ENCODE measurements at regions not wholly inside any gene's neighbourhood (a gene's known extent, or its start where the extent isn't known, plus 50 kb on each side); places are given as distances from the start of the nearest gene placed in this dataset.

DNA sequence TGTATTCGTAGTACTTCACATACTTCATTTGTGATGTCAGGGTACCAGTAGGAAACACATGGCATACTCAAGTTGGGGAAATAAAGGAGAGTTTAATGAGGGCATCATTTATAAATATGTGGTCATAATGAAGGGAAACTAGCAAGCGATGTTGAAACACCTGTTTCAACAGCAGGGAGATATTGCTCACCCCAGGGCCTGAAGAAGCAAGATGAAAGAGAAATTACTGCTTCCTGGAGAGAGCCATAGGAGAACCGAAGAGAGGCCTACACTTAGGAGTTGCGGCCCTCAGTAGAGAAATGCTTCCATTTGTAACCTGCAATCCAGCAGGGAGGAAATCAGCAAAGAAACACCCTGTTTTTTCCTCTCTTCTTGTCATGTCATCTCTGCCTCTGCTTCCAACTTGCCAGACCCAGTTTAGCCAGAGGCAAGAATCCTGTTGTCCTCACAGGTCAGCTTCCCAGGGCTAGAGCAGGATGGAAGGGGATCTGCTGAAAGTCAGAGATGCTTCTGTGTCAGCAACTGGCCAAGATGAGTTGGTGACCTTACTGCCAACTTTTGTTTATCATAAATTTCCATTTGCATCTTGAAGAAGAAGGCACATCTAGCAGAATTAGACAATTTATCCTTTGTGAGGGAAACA lies 67.6 kb upstream of the TSPAN2 start:
- TF ChIP-seq EZH2 (IDR thresholded peaks at IDR 0.05; ENCODE audit: borderline replicate concordance, low read depth, low read length, poor library complexity, severe bottlenecking): no peak
- TF ChIP-seq, protein P1, sequence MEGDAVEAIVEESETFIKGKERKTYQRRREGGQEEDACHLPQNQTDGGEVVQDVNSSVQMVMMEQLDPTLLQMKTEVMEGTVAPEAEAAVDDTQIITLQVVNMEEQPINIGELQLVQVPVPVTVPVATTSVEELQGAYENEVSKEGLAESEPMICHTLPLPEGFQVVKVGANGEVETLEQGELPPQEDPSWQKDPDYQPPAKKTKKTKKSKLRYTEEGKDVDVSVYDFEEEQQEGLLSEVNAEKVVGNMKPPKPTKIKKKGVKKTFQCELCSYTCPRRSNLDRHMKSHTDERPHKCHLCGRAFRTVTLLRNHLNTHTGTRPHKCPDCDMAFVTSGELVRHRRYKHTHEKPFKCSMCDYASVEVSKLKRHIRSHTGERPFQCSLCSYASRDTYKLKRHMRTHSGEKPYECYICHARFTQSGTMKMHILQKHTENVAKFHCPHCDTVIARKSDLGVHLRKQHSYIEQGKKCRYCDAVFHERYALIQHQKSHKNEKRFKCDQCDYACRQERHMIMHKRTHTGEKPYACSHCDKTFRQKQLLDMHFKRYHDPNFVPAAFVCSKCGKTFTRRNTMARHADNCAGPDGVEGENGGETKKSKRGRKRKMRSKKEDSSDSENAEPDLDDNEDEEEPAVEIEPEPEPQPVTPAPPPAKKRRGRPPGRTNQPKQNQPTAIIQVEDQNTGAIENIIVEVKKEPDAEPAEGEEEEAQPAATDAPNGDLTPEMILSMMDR (conservative IDR thresholded peaks at IDR 0.05; ENCODE audit: low read depth, low read length): no peak
